ENCODE measurements at regions not wholly inside any gene's neighbourhood (a gene's known extent, or its start where the extent isn't known, plus 50 kb on each side); places are given as distances from the start of the nearest gene placed in this dataset.
A peak's percentile ranks its signal among the peaks of the same experiment; 100 is the strongest.

DNA sequence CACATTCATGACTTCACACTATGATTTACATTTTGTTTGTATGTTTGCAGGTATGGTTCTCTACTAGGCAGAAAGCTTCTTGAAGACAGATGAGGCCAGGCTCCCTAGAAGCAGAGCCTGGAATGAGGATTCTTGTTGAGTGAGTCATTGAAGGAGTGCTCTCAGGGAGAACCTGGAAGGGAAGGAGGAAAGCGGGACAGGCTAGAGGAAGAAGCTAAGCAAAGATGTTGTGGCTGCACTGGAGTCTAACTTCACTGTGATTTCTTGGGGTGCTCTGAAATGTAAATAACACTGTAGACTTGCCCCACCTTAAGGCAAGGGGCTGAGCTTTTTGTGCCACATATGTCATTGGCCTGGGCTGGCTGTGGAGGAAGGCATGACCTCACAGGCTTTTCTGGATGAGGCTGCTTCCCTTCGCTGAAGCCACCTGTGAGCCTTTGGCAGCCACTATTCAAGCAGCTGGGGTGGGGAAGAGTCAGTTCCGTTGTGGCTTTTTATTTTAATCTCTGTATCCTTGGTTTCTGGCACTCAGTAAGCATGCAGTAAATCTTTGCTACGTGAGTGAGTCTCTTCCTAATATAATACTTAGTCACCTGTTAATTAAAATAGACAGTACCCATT is 307.3 kb downstream of the SV2B start:
- Mint-ChIP-seq H3K27me3 (ENCODE audit: insufficient read depth, low read depth) (no peaks in the 10 kb centered on the region), H3K4me1 (peaks cover 10% of the 10 kb centered on the region), H3K36me3 (no peaks in the 10 kb centered on the region), H3K27ac (no peak overlapping the region), H3K4me3 (no peak overlapping the region), H3K9me3 (no peaks in the 10 kb centered on the region)
- no peak overlapping the region for H2AFZ ChIP-seq (replicated peaks)
- no peak overlapping the region for H3K4me3 ChIP-seq
- TF ChIP-seq EZH2 (IDR thresholded peaks at IDR 0.05) (no peak), EZH2phosphoT487 (IDR thresholded peaks at IDR 0.05) (no peak)
- TF ChIP-seq, protein P1, sequence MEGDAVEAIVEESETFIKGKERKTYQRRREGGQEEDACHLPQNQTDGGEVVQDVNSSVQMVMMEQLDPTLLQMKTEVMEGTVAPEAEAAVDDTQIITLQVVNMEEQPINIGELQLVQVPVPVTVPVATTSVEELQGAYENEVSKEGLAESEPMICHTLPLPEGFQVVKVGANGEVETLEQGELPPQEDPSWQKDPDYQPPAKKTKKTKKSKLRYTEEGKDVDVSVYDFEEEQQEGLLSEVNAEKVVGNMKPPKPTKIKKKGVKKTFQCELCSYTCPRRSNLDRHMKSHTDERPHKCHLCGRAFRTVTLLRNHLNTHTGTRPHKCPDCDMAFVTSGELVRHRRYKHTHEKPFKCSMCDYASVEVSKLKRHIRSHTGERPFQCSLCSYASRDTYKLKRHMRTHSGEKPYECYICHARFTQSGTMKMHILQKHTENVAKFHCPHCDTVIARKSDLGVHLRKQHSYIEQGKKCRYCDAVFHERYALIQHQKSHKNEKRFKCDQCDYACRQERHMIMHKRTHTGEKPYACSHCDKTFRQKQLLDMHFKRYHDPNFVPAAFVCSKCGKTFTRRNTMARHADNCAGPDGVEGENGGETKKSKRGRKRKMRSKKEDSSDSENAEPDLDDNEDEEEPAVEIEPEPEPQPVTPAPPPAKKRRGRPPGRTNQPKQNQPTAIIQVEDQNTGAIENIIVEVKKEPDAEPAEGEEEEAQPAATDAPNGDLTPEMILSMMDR (IDR thresholded peaks at IDR 0.05): no peak
- no peak overlapping the region for H3K27ac ChIP-seq
- H3K36me3 ChIP-seq: no peaks in the 10 kb centered on the region
- H3K4me1 ChIP-seq: peaks cover 5% of the 10 kb centered on the region
- no peaks in the 10 kb centered on the region for H3K79me2 ChIP-seq (ENCODE audit: low read depth)
- H3F3A ChIP-seq (ENCODE audit: low read depth): no peaks in the 10 kb centered on the region
- H4K20me1 ChIP-seq (ENCODE audit: low read depth): no peaks in the 10 kb centered on the region
- H3K4me2 ChIP-seq: no peak overlapping the region
- H3K27me3 ChIP-seq: no peaks in the 10 kb centered on the region
- H3K9me3 ChIP-seq (ENCODE audit: low read depth): no peaks in the 10 kb centered on the region
- no peak for DNase-seq (ENCODE audit: low spot score)
- no peak overlapping the region for H3K9ac ChIP-seq

DNA sequence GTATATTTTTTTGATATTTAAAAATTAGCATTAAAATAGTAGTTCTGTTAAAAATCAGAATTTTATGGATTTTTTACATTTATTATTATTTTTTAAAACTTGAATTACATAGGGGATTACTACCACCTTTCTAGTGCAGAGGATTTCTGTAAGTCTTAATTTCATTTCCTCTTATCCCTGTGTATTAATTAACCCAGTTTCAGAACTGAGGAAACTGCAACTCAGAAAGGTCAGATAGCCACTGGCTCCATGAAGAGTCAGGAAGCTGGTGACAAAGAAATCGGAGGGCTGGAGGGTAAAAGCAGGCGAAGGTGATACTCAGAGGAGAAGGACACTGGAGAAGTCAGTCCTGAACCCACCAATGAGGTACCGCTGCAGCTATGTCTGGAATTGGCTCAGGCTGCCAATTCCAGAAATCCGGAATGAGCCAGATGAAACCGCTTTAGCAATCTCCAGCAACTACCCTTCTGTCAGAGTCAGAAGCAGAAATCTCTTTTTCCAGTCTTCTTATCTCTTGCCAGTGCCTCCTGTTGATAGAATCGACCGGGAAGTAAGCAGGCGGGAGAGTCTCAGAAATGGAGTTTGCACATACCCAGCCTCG is 308.5 kb downstream of the SV2B start:
- no peak overlapping the region for H3K9ac ChIP-seq
- H3K4me1 ChIP-seq: peaks cover 5% of the 10 kb centered on the region
- no peak overlapping the region for H3K27ac Mint-ChIP-seq
- no peaks in the 10 kb centered on the region for H3K36me3 Mint-ChIP-seq
- no peaks in the 10 kb centered on the region for H3K79me2 ChIP-seq (ENCODE audit: low read depth)
- H3K4me3 Mint-ChIP-seq: no peak overlapping the region
- H3K27me3 ChIP-seq: no peaks in the 10 kb centered on the region
- H3K4me1 Mint-ChIP-seq: peaks cover 10% of the 10 kb centered on the region
- no peak overlapping the region for H3K27ac ChIP-seq
- no peaks in the 10 kb centered on the region for H3K9me3 ChIP-seq (ENCODE audit: low read depth)
- no peaks in the 10 kb centered on the region for H3K36me3 ChIP-seq
- no peaks in the 10 kb centered on the region for H3K27me3 Mint-ChIP-seq (ENCODE audit: insufficient read depth, low read depth)
- H3K4me2 ChIP-seq: no peak overlapping the region
- peak; percentile 6 for DNase-seq (ENCODE audit: low spot score)
- no peaks in the 10 kb centered on the region for H3K9me3 Mint-ChIP-seq
- peak overlapping the region; percentile 89 for H2AFZ ChIP-seq (replicated peaks)
- no peaks in the 10 kb centered on the region for H3F3A ChIP-seq (ENCODE audit: low read depth)
- no peaks in the 10 kb centered on the region for H4K20me1 ChIP-seq (ENCODE audit: low read depth)
- no peak overlapping the region for H3K4me3 ChIP-seq
- TF ChIP-seq EZH2 (IDR thresholded peaks at IDR 0.05) (no peak), EZH2phosphoT487 (IDR thresholded peaks at IDR 0.05) (no peak)
- TF ChIP-seq, protein P1 (IDR thresholded peaks at IDR 0.05): no peak

DNA sequence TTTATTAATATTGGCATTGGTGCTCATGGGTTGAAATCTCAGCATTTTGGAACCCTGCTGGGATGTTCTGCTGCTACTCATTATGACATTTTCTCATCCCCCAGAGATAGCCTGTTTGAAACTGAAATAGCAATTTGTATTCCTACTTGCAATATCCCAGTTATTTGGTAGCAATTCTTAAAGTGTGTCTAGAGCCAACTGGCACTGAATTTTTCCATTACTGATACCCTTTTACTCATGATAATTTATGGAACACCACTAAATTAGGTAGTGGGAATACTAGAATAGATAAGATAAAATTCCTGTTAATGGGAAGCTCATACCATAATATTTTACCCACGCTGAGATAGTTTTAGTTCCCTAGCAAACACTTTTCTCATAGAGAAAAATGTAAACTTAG is 309.3 kb downstream of the SV2B start:
- Histone ChIP-seq H3K27ac (no peak overlapping the region), H3K36me3 (no peaks in the 10 kb centered on the region), H3K4me1 (peaks cover 5% of the 10 kb centered on the region), H3K27me3 (no peaks in the 10 kb centered on the region), H3K4me3 (no peak overlapping the region), H3K79me2 (ENCODE audit: low read depth) (no peaks in the 10 kb centered on the region), H3F3A (ENCODE audit: low read depth) (no peaks in the 10 kb centered on the region), H2AFZ (replicated peaks) (no peak overlapping the region), H4K20me1 (ENCODE audit: low read depth) (no peaks in the 10 kb centered on the region), H3K4me2 (no peak overlapping the region), H3K9ac (no peak overlapping the region), H3K9me3 (ENCODE audit: low read depth) (no peaks in the 10 kb centered on the region)
- H3K27ac Mint-ChIP-seq: no peak overlapping the region
- no peak overlapping the region for H3K4me3 Mint-ChIP-seq
- no peak for DNase-seq (ENCODE audit: low spot score)
- no peaks in the 10 kb centered on the region for H3K27me3 Mint-ChIP-seq (ENCODE audit: insufficient read depth, low read depth)
- H3K4me1 Mint-ChIP-seq: peaks cover 10% of the 10 kb centered on the region
- H3K9me3 Mint-ChIP-seq: no peaks in the 10 kb centered on the region
- no peaks in the 10 kb centered on the region for H3K36me3 Mint-ChIP-seq
- TF ChIP-seq EZH2 (IDR thresholded peaks at IDR 0.05) (no peak), EZH2phosphoT487 (IDR thresholded peaks at IDR 0.05) (no peak)
- TF ChIP-seq, protein P1 (IDR thresholded peaks at IDR 0.05): no peak

Data from neural progenitor cell (in vitro differentiated cells).